GM18951 (cell line): ENCODE measurements at regions not wholly inside any gene's neighbourhood (a gene's known extent, or its start where the extent isn't known, plus 50 kb on each side); places are given as distances from the start of the nearest gene placed in this dataset.

Experiments
- POLR2A ChIP-seq: IDR thresholded peaks from 4 replicates; pipeline ENCODE4 v1.6.1; 2011; ENCODE audit warnings: mild to moderate bottlenecking; ENCODE audit not compliant: insufficient read length, insufficient read depth; ENCODE audit errors: extremely low read depth
- in situ Hi-C: fragments of 300-500 bp; cut with MboI; formaldehyde crosslinking; loops from one replicate; pipeline ENCODE4 v1.12.0; 2022; ENCODE audit warnings: low sequenced_read_pairs, mixed read lengths, inconsistent platforms; ENCODE audit not compliant: unreplicated experiment

- no peak for TF ChIP-seq POLR2A
- in situ Hi-C loops: no loop called here
Measured at GRCh38 chr2:207321514-207321913, 155.8 kb upstream of the KLF7 start.

DNA sequence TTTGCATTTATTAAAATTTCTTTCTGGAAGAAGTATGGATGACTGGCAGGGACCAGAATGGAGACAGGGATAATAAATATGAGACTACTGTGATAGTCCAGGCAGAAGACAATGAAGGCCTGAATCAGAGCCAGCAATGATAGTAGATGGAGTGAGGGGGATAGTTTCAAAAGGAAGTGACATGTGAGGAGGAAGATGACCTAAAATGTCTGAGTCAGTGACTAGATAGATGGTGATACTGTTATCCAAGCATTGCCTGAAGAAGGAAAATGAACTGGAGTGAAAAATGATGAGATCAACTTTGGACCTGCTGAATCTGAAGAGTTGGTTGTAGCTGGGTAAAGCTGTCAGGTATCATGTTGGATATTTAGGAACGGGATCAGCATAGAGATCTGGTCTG, 158.3 kb upstream of the KLF7 start:
- no peak for TF ChIP-seq POLR2A
- in situ Hi-C loops: no loop called here

DNA sequence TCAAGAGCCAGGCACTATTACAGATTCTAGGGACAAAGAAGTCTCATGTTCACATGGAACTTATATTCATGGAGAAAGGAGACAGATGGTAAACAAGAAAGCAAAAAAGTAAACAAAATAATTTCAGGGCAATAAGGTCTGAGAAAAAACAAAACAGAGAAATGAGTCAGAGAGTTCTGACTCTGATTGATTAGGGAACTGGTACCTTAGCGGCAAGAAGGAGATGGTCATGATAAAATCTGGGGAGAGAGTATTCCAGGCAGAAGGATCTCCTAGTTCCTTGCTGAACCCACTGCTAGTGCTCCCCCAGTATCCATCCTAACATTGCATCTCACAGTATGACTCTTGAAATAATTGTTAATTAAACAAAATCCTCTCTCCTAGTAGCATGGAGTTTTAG, 161.8 kb upstream of the KLF7 start:
- TF ChIP-seq POLR2A: no peak
- in situ Hi-C loops: no loop called here

DNA sequence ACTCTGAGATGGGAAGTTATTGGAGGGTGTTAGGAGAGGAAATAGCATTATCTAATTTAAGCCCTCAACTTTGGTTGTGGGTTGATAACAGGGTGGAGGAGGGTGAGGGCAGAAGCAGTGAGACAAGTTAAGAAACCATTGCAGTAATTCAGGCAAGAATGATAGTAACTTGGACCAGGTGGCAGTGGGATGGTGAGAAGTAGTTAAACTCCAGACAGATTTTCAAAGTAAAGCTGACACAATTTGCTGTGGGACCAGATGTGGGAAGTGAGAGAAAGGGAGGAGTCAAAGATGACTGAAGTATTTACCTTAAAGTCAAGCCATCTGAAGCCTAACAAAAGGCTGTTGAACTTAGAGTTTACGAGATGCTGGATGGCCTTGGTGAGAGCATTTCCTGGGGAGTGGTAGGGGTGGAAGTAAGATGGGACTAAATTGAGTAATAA, 163.2 kb upstream of the KLF7 start:
- no peak for TF ChIP-seq POLR2A
- in situ Hi-C loops: no loop called here

DNA sequence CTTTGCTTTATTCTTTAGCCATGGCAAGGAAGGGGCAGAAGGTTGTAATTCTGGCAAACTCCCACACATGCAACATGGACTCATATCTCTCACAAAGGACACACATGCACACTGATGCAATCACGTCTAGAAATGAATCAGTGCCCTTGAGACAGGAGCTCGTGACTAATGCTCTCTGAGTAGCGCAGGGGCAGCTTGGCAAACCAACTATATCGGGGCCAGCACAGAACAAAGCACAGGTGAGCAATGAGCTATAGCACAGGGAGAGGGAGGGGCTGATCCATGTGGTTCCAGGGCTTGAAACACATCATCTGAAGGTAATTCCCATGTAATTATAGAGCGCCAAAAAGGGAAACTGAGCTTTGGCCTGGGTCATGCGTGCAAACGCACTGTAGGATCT, 165.2 kb upstream of the KLF7 start:
- TF ChIP-seq POLR2A: peak; percentile 33
- in situ Hi-C loops: no loop called here

- TF ChIP-seq POLR2A: no peak
- in situ Hi-C loops: no loop called here
Measured at GRCh38 chr2:207331674-207332073, 165.9 kb upstream of the KLF7 start.

DNA sequence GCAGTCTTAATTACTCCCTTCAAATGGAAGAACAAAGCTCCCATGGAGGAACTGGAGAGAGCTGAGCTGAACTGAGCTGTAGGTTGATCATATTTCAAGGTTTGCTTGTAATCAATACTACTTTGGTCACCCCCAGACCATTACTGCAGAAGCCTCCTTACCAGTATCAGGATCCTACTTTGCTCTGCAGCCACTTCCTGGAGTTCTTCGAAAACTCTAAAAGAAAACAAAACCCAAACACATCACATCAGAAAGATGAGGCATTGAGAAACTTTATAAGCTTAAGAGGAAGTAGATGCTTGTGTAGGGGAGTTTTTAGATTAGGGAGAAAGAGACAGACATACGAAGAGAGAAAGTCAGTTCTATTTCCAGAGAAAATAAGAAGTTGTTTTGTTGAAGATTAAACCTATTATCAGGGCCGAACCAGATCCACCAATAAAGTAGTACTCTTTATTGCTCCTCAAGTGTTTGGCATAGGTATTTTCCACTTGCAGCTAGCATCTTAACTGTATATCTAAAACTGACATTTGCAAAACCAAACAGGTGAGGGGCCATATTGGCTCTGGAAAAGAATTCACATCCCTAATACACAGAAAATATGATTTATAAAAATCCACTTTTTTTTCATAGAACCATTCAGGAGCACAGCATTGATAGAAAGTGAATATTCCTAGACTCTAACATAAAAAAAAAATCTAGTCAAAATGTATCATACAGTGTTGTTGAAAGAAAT, 166.9 kb upstream of the KLF7 start:
- no peak for TF ChIP-seq POLR2A
- in situ Hi-C loops: no loop called here

DNA sequence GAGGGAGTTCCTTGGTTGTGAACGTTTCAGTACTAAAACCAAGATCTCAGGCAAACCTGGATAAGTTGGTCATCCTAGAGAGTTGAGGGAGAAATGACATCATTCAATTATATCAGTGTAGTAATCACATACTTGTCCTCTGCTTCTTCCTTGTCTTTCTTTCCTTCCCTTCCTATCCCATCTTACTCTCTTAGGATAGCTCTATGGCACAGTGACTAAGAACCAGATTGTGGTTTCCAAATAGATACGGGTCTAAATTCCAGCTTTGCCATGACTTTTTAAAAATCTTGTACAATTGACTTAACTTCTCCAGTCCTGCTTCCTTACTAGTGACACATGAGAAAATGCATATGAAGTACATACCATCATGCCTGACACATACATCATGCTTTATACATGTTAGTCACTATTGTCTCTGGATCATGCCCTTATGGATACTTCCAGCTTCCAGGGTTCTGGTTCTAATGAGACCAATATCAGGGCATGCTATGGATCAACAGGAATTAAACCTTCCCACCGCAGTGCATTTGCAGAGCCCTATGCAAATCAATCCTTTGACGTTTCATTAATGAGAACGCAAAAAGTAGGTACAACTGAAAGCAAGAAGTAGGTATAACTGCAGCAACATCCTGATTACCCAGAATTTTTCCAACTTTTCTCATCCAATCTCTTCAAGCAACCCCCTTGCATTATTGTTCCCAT, 168.0 kb upstream of the KLF7 start:
- in situ Hi-C loops: no loop called here
- TF ChIP-seq POLR2A: no peak

- in situ Hi-C loops: no loop called here
- TF ChIP-seq POLR2A: no peak
Measured at GRCh38 chr2:207334301-207334623, 168.5 kb upstream of the KLF7 start.

DNA sequence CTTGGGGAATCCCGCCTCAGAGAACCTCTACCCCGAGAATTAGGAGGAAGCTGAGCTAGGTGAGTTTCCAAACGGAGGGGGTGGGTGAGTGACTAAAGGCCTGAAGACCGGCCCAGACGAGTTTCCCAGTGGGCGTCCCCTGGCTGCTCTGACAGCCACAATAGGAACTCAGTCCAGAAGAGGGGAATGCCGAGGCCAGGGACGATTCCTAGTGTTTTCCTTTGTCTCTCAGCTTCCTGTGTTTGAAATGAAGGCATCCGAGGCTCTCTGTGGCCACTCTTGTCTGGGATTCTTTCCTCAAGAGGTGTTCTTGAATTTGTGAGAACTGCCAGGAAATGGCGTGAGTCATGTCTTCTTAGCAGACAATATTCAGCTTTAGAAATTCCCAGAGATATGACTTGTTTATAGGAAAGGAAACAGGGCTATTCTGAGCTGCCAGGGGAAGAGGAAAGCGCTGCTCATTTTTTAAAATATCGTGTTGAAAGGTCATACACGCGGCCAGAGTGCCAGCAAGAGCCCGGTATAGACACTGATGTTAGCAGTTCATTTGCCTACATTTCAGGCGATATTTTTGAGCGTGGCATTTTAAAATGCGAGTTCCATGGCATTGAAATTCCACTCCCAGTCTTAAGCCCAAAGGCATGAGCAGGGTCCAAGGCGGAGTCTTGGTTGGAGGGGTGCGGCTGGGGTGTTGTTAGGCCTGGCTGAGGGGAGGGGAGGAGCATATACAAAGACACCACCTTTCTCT, 169.1 kb upstream of the KLF7 start:
- TF ChIP-seq POLR2A: peak; percentile 19
- in situ Hi-C loops: no loop called here

DNA sequence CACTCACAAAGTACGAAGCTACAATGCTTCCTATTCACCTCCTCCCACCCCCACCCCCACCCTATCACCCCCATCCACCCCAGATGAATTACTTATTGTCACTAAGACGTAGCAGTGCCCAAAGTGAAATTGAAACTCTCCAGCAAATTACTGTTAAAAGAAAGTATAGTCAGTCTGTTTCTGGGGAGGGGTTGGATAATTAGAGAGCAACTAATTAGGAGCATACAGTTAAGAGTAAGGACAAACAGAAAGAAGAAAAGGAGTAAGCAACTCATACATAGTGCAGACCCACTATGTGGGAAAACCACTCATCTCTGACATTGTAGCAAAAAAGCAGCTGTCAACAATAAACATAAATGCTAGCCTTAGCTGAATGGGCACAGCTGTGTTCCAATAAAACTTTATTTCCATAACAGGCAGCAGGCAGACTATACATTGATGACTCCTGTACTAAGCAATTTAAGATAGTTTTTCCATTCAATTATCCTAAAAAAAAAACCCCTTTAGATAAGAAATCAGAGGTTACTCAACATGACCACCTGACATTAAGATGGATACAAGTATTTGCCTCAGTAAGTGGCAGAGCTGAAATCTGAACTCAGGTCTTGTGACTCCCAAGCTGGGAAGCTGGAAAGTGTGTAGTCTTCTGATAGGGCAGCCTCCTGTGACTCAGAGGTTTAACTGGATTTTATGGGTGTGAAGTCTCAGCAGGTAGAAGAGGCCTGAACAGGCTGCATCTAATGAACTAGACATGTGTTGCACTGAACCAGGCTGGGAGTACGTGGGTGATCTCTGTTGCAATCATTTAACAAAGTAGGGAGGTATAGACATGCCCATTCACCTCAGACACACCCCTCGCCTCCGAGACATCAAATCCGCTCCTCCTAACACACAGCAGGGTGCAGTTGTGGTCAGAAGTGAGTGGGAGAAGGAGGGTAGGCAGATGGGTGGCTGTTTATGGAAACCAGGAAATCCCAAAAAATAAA, 171.8 kb upstream of the KLF7 start:
- in situ Hi-C loops: no loop called here
- TF ChIP-seq POLR2A: no peak

GRCh38 chr2:207338220-207338607, 172.5 kb upstream of the KLF7 start:
- in situ Hi-C loops: no loop called here
- TF ChIP-seq POLR2A: no peak

DNA sequence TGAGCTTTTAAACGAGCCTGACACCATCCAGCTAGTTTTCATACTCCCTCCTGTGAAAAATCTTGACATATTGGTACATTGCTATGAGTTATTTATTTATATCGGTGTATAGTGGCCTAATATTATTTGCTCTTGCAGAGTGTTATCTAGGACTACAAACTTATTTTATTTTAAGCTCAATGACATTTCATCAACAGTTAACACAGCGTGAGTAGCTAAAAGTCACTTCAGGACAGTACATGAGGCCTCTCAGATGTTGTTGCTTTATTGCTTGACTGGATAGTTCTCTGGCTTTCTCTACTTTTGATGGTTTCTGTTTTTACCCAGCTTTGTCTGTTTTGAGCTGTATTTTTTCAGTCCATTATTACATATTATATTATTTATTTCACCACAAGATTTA, 172.9 kb upstream of the KLF7 start:
- in situ Hi-C loops: no loop called here
- no peak for TF ChIP-seq POLR2A
